Esophagus muscularis mucosa (tissue), 4 donors: ENCODE measurements at regions not wholly inside any gene's neighbourhood (a gene's known extent, or its start where the extent isn't known, plus 50 kb on each side); places are given as distances from the start of the nearest gene placed in this dataset.

Source experiments
- DNase-seq: peaks from one replicate; pipeline ENCODE4 v3.0.0-alpha.2; 2017; ENCODE audit errors: extremely low spot score
- H3K27ac ChIP-seq, 4 donors: fragments of 200-600 bp; sonication (generic); replicated peaks in 1 of 4; 1 replicate in 3 of 4; 2 replicates in 1 of 4; pipeline ENCODE4 v1.5.1; 2016 to 2019; ENCODE audit warnings: mild to moderate bottlenecking in 1 of 4
- H3K27me3 ChIP-seq, 4 donors: fragments of 200-600 bp; sonication (generic); one replicate each; pipeline versions ENCODE4 v1.5.1 to v1.6.0; 2016 to 2019
- H3K36me3 ChIP-seq, 4 donors: fragments of 200-600 bp; sonication (generic); one replicate each; pipeline ENCODE4 v1.5.1; 2016 to 2019
- H3K4me1 ChIP-seq, 4 donors: fragments of 200-600 bp; sonication (generic); one replicate each; pipeline ENCODE4 v1.5.1; 2016 to 2019
- H3K4me3 ChIP-seq, 4 donors: fragments of 200-600 bp; sonication (generic); 1 replicate in 2 of 4; 2 replicates in 2 of 4; pipeline ENCODE4 v1.5.1; 2016 to 2019; ENCODE audit warnings: mild to moderate bottlenecking in 4 of 4, moderate library complexity in 1 of 4
- H3K9me3 ChIP-seq, 4 donors: fragments of 200-600 bp; sonication (generic); 1 replicate in 3 of 4; 2 replicates in 1 of 4; pipeline ENCODE4 v1.5.1; 2016 to 2019
- EP300 ChIP-seq: sonication (generic); formaldehyde crosslinking; IDR thresholded peaks from one replicate; pipeline ENCODE4 v1.6.1; 2017; ENCODE audit warnings: antibody characterized with exemption
- POLR2A ChIP-seq: fragments of 450-650 bp; IDR thresholded peaks from one replicate; pipeline ENCODE4 v1.6.1; 2017; ENCODE audit warnings: antibody characterized with exemption, moderate library complexity, mild to moderate bottlenecking, low read depth
- POLR2AphosphoS5 ChIP-seq, 2 donors: sonication (generic); formaldehyde crosslinking; IDR thresholded peaks; one replicate each; pipeline ENCODE4 v1.6.1; 2017; ENCODE audit warnings: antibody characterized with exemption in 2 of 2
- WGBS: methylation state at CpG from one replicate; pipeline ENCODE4 v1.1.5; 2018; 5-methylcytosine and 5-hydroxymethylcytosine counted together
- intact Hi-C: fragments of 100-400 bp; cut with DNase I; formaldehyde crosslinking; loops from one replicate; pipeline ENCODE4 v1.15.1; 2023
- TF ChIP-seq, protein P1 (sequence below), 3 experiments: fragments of 200-600 bp in 2 of 3; fragments of 450-650 bp in 1 of 3; sonication (generic) in 2 of 3; IDR thresholded peaks; one replicate each; pipeline ENCODE4 v1.5.1; 2017 to 2019; ENCODE audit warnings: antibody characterized with exemption in 3 of 3, mild to moderate bottlenecking in 2 of 3, moderate library complexity in 1 of 3

DNA sequence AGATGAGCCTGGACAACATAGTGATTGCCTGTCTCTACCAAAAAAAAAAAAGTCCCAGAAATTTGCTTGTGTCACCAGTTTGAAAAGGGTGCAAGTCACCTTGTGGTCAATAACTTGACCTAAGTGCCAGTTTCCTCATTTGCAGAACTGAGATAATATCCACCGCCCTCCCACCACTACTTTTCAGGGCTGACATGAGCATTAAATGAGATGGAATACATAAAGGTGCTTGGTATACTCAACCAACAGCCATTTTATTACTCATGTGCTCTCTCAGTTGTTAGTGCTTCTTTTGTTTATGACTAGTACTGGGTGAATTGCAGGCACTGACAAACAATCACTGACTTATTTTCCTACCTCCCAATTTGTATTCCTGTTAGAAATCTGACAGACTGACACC is 340.5 kb upstream of the SATB1 start:
- 94% methylated on average over 1 of the region's 1 CpG for WGBS
- Histone ChIP-seq H3K4me3 (no peak overlapping the region), H3K27me3 (no peaks in the 10 kb centered on the region), H3K27ac (no peak overlapping the region), H3K9me3 (no peaks in the 10 kb centered on the region), H3K4me1 (no peaks in the 10 kb centered on the region), H3K36me3 (no peaks in the 10 kb centered on the region)
- DNase-seq: no peak
- TF ChIP-seq POLR2A (no peak), POLR2AphosphoS5 (IDR thresholded peaks at IDR 0.05) (no peak), EP300 (no peak)
- TF ChIP-seq, protein P1, sequence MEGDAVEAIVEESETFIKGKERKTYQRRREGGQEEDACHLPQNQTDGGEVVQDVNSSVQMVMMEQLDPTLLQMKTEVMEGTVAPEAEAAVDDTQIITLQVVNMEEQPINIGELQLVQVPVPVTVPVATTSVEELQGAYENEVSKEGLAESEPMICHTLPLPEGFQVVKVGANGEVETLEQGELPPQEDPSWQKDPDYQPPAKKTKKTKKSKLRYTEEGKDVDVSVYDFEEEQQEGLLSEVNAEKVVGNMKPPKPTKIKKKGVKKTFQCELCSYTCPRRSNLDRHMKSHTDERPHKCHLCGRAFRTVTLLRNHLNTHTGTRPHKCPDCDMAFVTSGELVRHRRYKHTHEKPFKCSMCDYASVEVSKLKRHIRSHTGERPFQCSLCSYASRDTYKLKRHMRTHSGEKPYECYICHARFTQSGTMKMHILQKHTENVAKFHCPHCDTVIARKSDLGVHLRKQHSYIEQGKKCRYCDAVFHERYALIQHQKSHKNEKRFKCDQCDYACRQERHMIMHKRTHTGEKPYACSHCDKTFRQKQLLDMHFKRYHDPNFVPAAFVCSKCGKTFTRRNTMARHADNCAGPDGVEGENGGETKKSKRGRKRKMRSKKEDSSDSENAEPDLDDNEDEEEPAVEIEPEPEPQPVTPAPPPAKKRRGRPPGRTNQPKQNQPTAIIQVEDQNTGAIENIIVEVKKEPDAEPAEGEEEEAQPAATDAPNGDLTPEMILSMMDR (IDR thresholded peaks at IDR 0.05): no peak
- intact Hi-C loops: no loop called here

DNA sequence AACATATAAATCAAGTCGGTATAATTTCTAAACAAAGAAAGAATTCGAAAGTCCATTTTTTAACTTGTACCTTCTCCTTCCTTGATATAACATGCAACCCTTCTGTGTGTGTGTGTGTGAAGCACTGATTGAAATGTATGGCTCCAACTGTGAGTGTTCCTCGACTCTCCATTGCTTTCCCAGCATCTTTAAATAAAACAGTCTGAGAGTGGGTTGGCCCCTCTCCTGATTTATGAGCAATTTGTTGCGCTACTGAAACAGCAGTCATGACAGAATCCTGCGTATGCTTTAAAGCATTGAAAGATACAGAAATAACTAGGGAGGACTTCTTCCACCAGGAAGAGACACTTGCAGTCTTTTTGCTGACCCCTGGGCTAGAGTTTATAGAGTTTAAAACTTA is 340.0 kb upstream of the SATB1 start:
- intact Hi-C loops: no loop called here
- H3K27me3 ChIP-seq: no peaks in the 10 kb centered on the region
- no peaks in the 10 kb centered on the region for H3K36me3 ChIP-seq
- DNase-seq: no peak
- H3K4me3 ChIP-seq: no peak overlapping the region
- 53% methylated on average over 5 of the region's 5 CpGs for WGBS
- no peak for TF ChIP-seq EP300
- no peak for TF ChIP-seq POLR2A
- H3K4me1 ChIP-seq: no peaks in the 10 kb centered on the region
- H3K27ac ChIP-seq: no peak overlapping the region
- H3K9me3 ChIP-seq: no peaks in the 10 kb centered on the region

DNA sequence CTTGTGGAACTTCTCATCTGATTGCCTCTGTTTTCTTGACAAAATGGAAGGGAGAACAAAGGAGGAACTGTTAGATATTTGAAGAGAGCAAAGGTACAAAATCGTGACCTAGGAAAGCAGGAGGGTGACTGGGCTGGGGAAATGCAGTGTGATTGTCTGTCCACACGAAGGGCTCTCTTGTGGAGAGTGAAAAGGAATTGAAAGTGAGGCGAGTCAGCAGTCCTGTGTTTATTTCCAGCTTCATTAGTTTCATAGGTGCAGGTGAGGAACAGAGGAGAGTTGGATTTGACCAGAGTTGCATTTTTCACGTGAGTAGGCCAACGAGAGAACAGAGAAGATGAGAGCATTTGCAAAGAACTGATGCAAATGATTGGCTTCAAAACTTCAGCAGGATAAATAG is 336.4 kb upstream of the SATB1 start:
- H3K4me1 ChIP-seq: no peaks in the 10 kb centered on the region
- WGBS: 64% methylated on average over 5 of the region's 5 CpGs
- H3K27ac ChIP-seq: no peak overlapping the region
- no peak overlapping the region for H3K4me3 ChIP-seq
- intact Hi-C loops: no loop called here
- no peaks in the 10 kb centered on the region for H3K9me3 ChIP-seq
- no peak for DNase-seq
- no peaks in the 10 kb centered on the region for H3K36me3 ChIP-seq
- H3K27me3 ChIP-seq: no peaks in the 10 kb centered on the region
- TF ChIP-seq EP300 (no peak), POLR2AphosphoS5 (IDR thresholded peaks at IDR 0.05) (no peak), POLR2A (no peak)
- TF ChIP-seq, protein P1 (IDR thresholded peaks at IDR 0.05): no peak

DNA sequence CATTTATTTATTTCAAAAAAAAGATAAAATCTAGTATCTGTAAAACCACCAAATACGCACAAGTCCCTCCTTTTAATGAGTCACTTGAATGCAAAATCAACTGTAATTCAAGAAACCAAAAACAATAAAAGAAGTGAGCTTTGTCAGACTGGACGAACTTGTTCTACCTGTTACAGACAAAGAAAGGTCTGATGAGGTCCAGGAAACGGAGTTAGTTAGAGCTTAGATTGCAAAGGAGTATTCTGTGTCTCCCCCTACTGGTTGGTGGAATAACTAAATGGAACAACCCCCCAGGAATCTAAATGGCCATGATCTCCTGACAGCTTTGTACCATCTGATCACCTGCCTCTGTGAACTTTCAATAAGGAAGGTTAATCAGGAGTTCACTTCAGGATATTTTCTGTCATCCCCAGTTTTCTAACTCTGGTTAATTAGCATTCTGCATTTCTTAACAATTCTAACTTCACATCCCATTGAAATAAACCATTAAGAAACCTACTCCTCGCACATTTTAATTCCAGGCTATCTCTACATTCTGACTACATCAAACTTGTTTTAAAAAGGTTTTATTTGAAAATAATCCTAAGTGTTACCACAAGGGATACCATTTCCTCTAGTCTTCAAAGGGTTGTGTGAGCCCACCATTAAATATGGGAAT is 333.0 kb upstream of the SATB1 start:
- TF ChIP-seq EP300 (no peak), POLR2AphosphoS5 (IDR thresholded peaks at IDR 0.05) (no peak), POLR2A (no peak)
- TF ChIP-seq, protein P1 (IDR thresholded peaks at IDR 0.05): peak; percentile 23 to 31 (median 30)
- 54% methylated on average over 4 of the region's 4 CpGs for WGBS
- Histone ChIP-seq H3K27ac (no peak overlapping the region), H3K4me1 (no peaks in the 10 kb centered on the region), H3K9me3 (no peaks in the 10 kb centered on the region), H3K4me3 (no peak overlapping the region), H3K36me3 (no peaks in the 10 kb centered on the region), H3K27me3 (no peaks in the 10 kb centered on the region)
- DNase-seq: no peak
- intact Hi-C loops: no loop called here

DNA sequence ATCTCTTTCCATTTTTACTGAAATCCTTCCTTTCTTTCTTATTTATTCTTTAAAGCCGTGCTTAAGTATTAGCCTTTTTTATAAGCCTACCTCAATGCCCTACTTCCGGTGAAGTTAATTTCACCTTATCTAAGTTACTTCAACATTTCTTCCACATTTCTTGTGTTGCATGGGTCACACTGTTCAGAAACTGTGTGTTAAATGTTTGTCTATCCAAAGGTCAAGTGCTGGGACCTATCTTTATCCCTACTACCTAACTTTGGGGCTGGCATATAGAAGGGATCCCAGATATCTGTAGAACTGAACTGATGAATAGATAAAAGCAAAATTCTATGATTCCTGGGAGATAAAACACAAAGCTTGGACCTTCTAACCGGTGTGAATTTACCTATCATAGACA is 332.3 kb upstream of the SATB1 start:
- no peak for DNase-seq
- Histone ChIP-seq H3K36me3 (no peaks in the 10 kb centered on the region), H3K4me1 (no peaks in the 10 kb centered on the region), H3K27me3 (no peaks in the 10 kb centered on the region), H3K4me3 (no peak overlapping the region), H3K27ac (no peak overlapping the region), H3K9me3 (no peaks in the 10 kb centered on the region)
- 97% methylated on average over 3 of the region's 3 CpGs for WGBS
- TF ChIP-seq, protein P1 (IDR thresholded peaks at IDR 0.05): no peak
- no peak for TF ChIP-seq EP300
- TF ChIP-seq POLR2AphosphoS5 (IDR thresholded peaks at IDR 0.05): no peak
- TF ChIP-seq POLR2A: no peak
- intact Hi-C loops: no loop called here
